HFF-Myc (cell line): ENCODE measurements at regions not wholly inside any gene's neighbourhood (a gene's known extent, or its start where the extent isn't known, plus 50 kb on each side); places are given as distances from the start of the nearest gene placed in this dataset.

ENCODE experiments used
- DNase-seq: peaks from one replicate; pipeline ENCODE4 v3.0.0-alpha.2; 2011; ENCODE audit warnings: low read depth; ENCODE audit errors: extremely low read depth
- H3K4me3 ChIP-seq: replicated peaks from 2 replicates; pipeline ENCODE4 v1.5.1; 2011; ENCODE audit warnings: low read depth, mild to moderate bottlenecking, control low read depth, low read length
- TF ChIP-seq, protein P1 (sequence below): IDR thresholded peaks from 2 replicates; pipeline ENCODE4 v1.5.1; 2012; ENCODE audit warnings: mild to moderate bottlenecking, low read depth, low read length, control low read depth; ENCODE audit errors: missing control alignments

DNA sequence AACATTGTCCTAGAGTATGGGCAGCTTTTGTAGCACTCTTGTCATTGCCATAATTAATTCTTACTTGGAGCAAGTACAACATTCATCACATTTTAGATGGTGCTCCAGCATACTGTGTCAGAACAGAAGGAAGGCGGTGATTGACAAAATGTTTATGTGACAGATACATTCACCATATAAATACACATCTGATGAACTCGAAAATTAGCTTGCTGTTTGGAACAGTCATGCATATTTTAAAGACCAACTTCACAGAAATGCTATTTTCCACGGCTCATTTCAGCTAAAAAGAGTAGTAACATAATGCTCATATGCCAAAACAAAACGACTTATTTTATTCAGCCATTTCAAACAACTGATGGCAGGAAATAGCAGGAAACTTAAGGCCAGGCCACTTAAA, 302.7 kb downstream of the MRPL39 start:
- TF ChIP-seq, protein P1, sequence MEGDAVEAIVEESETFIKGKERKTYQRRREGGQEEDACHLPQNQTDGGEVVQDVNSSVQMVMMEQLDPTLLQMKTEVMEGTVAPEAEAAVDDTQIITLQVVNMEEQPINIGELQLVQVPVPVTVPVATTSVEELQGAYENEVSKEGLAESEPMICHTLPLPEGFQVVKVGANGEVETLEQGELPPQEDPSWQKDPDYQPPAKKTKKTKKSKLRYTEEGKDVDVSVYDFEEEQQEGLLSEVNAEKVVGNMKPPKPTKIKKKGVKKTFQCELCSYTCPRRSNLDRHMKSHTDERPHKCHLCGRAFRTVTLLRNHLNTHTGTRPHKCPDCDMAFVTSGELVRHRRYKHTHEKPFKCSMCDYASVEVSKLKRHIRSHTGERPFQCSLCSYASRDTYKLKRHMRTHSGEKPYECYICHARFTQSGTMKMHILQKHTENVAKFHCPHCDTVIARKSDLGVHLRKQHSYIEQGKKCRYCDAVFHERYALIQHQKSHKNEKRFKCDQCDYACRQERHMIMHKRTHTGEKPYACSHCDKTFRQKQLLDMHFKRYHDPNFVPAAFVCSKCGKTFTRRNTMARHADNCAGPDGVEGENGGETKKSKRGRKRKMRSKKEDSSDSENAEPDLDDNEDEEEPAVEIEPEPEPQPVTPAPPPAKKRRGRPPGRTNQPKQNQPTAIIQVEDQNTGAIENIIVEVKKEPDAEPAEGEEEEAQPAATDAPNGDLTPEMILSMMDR = no peak
- DNase-seq = no peak
- H3K4me3 ChIP-seq = no peak overlapping the region

DNA sequence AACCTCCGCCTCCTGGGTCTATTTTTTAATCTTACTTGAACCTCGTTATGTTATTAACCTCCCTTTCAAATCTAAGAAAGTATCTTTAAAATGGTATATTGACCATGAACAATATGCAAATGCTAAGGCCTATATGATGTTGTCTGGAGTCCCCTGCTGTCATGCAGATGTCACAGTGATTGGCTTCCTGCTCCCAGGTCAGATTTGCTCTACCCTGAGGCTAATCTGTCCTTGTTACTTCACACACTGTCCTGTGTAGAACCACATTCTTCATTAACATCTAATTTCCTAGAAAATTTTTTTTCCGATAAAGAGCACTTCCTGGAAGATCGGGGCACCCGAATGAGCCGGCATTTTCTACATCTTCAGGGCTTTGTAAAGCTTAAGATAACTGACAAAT, 306.6 kb downstream of the MRPL39 start:
- no peak for DNase-seq
- TF ChIP-seq, protein P1 = no peak
- H3K4me3 ChIP-seq = no peak overlapping the region

DNA sequence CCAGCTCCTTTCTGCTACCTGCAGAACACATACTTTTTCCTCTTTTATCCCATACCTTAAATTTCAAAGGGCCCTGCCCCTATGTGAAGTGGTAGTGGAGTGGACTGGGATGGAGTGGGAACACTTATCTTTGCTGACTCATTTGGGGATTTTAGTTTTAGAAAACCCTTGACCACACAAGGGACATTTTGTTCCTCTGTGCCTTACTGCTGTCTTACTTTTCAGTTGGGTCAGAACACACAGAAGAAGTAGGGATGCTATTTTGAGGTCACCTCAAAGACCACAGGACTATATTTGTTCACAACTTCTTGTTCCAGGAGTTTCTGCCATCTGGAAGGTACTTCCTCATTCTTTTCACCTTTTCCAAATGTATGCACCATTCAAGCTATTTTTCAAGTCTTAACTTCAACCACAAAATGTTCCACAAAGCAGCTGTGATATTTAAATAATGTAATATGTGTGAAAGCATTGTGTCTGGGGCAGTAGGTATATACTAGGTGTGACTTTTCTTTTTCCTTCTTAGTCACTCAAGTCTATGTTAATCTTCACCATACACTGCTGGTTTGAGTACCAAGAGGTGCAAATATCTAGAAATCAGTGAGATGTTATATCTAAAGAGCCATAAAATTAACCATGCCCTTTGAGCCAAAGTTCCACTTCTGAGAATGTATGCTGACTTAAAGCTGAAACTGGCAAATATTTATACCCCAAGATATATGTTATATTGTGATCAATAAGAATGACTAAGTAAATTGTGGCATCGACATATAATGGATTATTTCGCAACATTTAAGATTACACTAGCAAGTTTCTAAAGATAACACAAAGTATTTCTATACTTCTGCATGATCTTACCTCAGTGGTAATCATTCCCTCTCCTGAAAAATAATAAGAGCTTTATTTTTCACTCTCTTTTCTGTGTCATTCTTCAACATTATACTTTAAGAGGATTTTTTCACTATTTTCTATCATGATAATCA, 308.5 kb downstream of the MRPL39 start:
- TF ChIP-seq, protein P1 = no peak
- DNase-seq = no peak
- H3K4me3 ChIP-seq = no peak overlapping the region

DNA sequence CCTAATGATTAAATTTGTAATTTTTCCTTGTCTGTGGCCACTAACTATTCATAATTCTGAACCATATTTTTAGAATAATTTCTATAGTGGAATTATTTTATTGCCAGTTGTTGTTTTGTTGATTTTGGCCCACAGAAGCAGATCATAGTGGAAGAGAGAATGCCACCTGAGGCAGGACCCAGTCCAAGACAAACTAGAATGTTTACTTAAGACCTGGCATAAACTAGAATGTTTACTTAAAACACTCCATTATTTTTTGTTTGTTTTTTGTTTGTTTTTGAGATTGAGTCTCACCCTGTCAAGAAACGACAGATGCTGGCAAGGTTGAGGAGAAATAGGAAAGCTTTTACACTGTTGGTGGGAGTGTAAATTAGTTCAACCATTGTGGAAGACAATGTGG, 310.2 kb downstream of the MRPL39 start:
- no peak for DNase-seq
- TF ChIP-seq, protein P1 = no peak
- no peak overlapping the region for H3K4me3 ChIP-seq

DNA sequence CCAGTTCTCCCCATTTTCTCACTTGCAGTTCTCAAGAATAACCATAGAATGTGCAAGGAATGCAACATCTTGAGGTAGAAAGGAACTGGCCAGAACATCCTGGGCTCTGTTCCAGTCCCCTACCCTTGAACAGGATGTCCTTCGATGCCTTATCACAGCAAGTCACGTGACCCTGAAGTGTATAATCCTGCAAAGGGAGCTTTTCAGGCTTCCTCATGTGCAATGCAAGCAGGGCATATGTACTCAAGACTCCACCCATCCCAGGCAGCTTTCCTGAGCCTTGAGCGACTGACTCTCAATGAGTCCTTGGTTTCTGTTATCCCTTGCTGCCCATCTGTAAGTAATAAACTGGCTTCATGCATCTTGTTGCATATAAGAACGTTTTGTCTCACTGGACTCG, 311.0 kb downstream of the MRPL39 start:
- no peak for DNase-seq
- no peak overlapping the region for H3K4me3 ChIP-seq
- TF ChIP-seq, protein P1 = no peak

DNA sequence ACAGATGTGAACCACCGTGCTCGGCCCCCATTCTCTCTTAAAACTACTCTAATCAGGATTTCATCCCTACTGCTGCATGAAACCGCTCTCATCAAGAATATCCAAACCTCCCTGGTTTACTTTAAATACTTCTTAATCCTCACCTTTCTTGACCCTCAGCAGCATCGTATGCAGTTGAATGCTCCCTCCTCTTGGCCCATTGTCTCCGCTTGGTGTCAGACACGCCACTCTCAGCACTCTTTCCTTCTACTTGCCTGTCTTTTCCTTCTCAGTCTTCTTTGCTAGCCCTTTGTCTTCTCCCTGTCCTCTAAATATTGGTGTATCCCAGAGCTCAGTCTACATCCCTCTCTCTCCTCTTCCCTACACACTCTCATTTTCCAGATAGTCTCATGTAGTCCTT, 314.9 kb downstream of the MRPL39 start:
- DNase-seq = no peak
- TF ChIP-seq, protein P1 = no peak
- H3K4me3 ChIP-seq = no peak overlapping the region
